Caco-2 (cell line): ENCODE measurements at regions not wholly inside any gene's neighbourhood (a gene's known extent, or its start where the extent isn't known, plus 50 kb on each side); places are given as distances from the start of the nearest gene placed in this dataset.

Experiments used
- BruUV-seq: library from RNA; stranded (reverse); fragments of 400-500 nt; replicated peaks from 2 replicates; lab custom pipeline; 2021; lab: Mats Ljungman, UMichigan
- CTCF ChIA-PET: fragments of 300-600 bp; sonication (Branson Sonifier 250); formaldehyde crosslinking; loops from one replicate; lab custom pipeline; 2022; ENCODE audit warnings: antibody characterized with exemption; lab: Charles Lee
- POLR2A ChIA-PET: fragments of 300-600 bp; sonication (Branson Sonifier 250); formaldehyde crosslinking; loops from one replicate; lab custom pipeline; 2022; ENCODE audit warnings: antibody characterized with exemption; lab: Charles Lee
- DNase-seq, 2 experiments: peaks; one replicate each; pipeline versions ENCODE4 v3.0.0 to v3.0.0-alpha.2; 2020 to 2022
- H3K27me3 ChIP-seq: replicated peaks from 2 replicates; pipeline ENCODE4 v1.6.0; 2011; ENCODE audit warnings: low read length; ENCODE audit not compliant: control insufficient read depth, insufficient read depth
- H3K36me3 ChIP-seq: 2 replicates; pipeline ENCODE4 v1.5.1; 2011; ENCODE audit warnings: low read length; ENCODE audit not compliant: control insufficient read depth, insufficient read depth
- H3K4me1 ChIP-seq: fragments of 250-450 bp; sonication (Bioruptor Pico); 2 replicates; pipeline ENCODE4 v1.5.1; 2020; ENCODE audit warnings: mild to moderate bottlenecking
- H3K4me3 ChIP-seq: 2 replicates; pipeline ENCODE4 v1.5.1; 2011; ENCODE audit warnings: low read depth, mild to moderate bottlenecking, control low read depth, low read length
- H3K9me3 ChIP-seq: fragments of 250-450 bp; sonication (Bioruptor Pico); 2 replicates; pipeline ENCODE4 v1.5.1; 2020; ENCODE audit warnings: mild to moderate bottlenecking, moderate library complexity
- H3K27ac Mint-ChIP-seq: one replicate; pipeline ENCODE4 v1.8.0; 2022; ENCODE audit warnings: mixed read lengths; ENCODE audit not compliant: unreplicated experiment
- H3K27me3 Mint-ChIP-seq: one replicate; pipeline ENCODE4 v1.8.0; 2022; ENCODE audit warnings: mixed read lengths; ENCODE audit not compliant: insufficient read depth, unreplicated experiment
- H3K36me3 Mint-ChIP-seq: one replicate; pipeline ENCODE4 v1.8.0; 2022; ENCODE audit warnings: mild to moderate bottlenecking, mixed read lengths; ENCODE audit not compliant: insufficient read depth, unreplicated experiment
- H3K4me1 Mint-ChIP-seq: one replicate; pipeline ENCODE4 v1.8.0; 2022; ENCODE audit warnings: low read depth, mixed read lengths; ENCODE audit not compliant: unreplicated experiment
- H3K4me3 Mint-ChIP-seq: one replicate; pipeline ENCODE4 v1.8.0; 2022; ENCODE audit warnings: mild to moderate bottlenecking, moderate library complexity, mixed read lengths; ENCODE audit not compliant: unreplicated experiment
- H3K9me3 Mint-ChIP-seq: one replicate; pipeline ENCODE4 v1.8.0; 2022; ENCODE audit warnings: mixed read lengths; ENCODE audit not compliant: unreplicated experiment
- intact Hi-C: fragments of 100-400 bp; cut with micrococcal nuclease; formaldehyde crosslinking; loops from one replicate; pipeline ENCODE4 v1.10.0; 2022; ENCODE audit not compliant: unreplicated experiment
- TF ChIP-seq, protein P1 (sequence below), 2 experiments: fragments of 200-600 bp in 1 of 2; IDR thresholded peaks; 1 replicate in 1 of 2; 2 replicates in 1 of 2; pipeline versions ENCODE4 v1.5.1 to v1.8.0; 2011 to 2022; ENCODE audit warnings: antibody characterized with exemption in 1 of 2, control low read depth in 1 of 2, inconsistent platforms in 1 of 2, low read depth in 1 of 2, low read length in 1 of 2, mild to moderate bottlenecking in 1 of 2, moderate library complexity in 1 of 2; ENCODE audit not compliant: insufficient read depth in 1 of 2, severe bottlenecking in 1 of 2, unreplicated experiment in 1 of 2

DNA sequence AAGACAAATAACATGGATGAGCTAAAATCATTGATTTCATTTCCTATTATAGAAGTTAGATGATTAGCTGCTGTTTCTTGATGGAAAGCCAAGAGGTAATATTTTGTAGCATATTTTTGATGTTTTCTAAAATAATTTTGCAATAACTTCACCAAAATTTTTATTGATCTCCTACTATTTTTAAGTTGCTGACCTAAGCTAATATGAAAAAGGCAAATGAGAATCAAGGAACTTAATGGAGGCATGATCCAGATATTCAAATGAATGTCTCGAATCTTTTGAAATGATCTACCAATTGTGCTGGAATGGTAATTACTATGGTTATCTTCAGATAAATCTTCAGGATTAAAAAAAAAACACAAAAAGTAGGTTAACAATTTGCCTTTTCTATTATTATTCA lies 1591.4 kb upstream of the PCDH7 start:
- no TSS peak for BruUV-seq

DNA sequence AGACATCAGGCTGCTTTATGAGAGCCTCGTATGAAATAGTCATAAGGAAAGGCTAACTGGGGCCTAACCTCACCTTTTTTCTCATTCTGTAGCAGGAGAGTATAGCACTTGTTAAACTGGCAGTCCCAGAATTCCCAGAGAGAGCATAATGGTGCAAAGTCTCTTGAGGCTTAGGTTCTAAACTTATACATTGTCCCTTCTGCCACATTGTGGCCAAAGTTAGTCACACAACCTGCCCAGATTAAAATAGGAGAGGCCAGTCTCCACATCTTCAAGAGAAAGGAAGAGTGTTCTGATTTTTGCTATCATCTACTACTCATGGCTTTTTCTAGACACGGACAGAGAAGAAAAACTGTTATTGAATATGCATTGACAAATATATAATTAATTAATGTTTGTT lies 1588.9 kb upstream of the PCDH7 start:
- Mint-ChIP-seq H3K4me3 (no peak overlapping the region), H3K27ac (no peak overlapping the region), H3K4me1 (no peaks in the 10 kb centered on the region), H3K27me3 (peaks cover 4% of the 10 kb centered on the region), H3K36me3 (no peaks in the 10 kb centered on the region), H3K9me3 (no peaks in the 10 kb centered on the region)
- TF ChIP-seq, protein P1, sequence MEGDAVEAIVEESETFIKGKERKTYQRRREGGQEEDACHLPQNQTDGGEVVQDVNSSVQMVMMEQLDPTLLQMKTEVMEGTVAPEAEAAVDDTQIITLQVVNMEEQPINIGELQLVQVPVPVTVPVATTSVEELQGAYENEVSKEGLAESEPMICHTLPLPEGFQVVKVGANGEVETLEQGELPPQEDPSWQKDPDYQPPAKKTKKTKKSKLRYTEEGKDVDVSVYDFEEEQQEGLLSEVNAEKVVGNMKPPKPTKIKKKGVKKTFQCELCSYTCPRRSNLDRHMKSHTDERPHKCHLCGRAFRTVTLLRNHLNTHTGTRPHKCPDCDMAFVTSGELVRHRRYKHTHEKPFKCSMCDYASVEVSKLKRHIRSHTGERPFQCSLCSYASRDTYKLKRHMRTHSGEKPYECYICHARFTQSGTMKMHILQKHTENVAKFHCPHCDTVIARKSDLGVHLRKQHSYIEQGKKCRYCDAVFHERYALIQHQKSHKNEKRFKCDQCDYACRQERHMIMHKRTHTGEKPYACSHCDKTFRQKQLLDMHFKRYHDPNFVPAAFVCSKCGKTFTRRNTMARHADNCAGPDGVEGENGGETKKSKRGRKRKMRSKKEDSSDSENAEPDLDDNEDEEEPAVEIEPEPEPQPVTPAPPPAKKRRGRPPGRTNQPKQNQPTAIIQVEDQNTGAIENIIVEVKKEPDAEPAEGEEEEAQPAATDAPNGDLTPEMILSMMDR (IDR thresholded peaks at IDR 0.05; ENCODE audit: insufficient read depth in 1 of 2, low read depth in 1 of 2, low read length in 1 of 2, severe bottlenecking in 1 of 2, unreplicated experiment in 1 of 2): no peak
- Histone ChIP-seq H3K27me3 (no peaks in the 10 kb centered on the region), H3K9me3 (no peaks in the 10 kb centered on the region), H3K4me1 (no peaks in the 10 kb centered on the region), H3K4me3 (no peak overlapping the region), H3K36me3 (no peaks in the 10 kb centered on the region)
- ChIA-PET CTCF (no interaction called here), POLR2A (no interaction called here)
- no peak for DNase-seq
- intact Hi-C loops: loop anchor here (1.0 to 2.0 kb wide), 2 partner anchors 51 to 906 kb away; no protein-coding TSS in a partner anchor
- no TSS peak for BruUV-seq

More for the DNA sequence above, 1591.4 kb upstream of the PCDH7 start:
- ChIA-PET POLR2A (no interaction called here), CTCF (no interaction called here)
- Mint-ChIP-seq H3K4me1 (no peaks in the 10 kb centered on the region), H3K36me3 (no peaks in the 10 kb centered on the region), H3K9me3 (no peaks in the 10 kb centered on the region), H3K27me3 (peaks cover 9% of the 10 kb centered on the region), H3K4me3 (no peak overlapping the region), H3K27ac (no peak overlapping the region)
- intact Hi-C loops: no loop called here
- no peaks in the 10 kb centered on the region for H3K36me3 ChIP-seq
- no peaks in the 10 kb centered on the region for H3K4me1 ChIP-seq
- no peaks in the 10 kb centered on the region for H3K27me3 ChIP-seq
- H3K9me3 ChIP-seq: no peaks in the 10 kb centered on the region
- TF ChIP-seq, protein P1 (IDR thresholded peaks at IDR 0.05; ENCODE audit: insufficient read depth in 1 of 2, low read depth in 1 of 2, low read length in 1 of 2, severe bottlenecking in 1 of 2, unreplicated experiment in 1 of 2): no peak
- no peak overlapping the region for H3K4me3 ChIP-seq
- DNase-seq: no peak

DNA sequence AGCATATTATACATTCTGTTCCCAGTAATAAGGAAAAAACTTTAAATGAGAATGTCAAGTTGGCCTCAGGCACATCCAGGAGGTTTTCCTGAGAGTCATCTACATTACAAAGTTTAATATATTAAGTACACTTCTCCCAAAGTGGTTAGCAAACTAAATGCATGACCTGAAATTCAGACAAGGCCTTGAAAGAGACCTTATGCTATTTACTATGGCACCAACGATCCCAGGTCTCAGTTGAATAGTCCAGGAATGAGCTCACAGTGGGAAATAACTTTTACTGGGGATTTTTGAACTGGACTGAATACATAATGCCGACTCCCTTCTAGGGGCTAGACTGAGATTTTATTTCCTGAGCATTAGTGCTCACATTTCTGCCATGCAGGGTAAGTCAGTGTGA lies 1577.5 kb upstream of the PCDH7 start:
- ChIA-PET CTCF (no interaction called here), POLR2A (no interaction called here)
- TF ChIP-seq, protein P1 (IDR thresholded peaks at IDR 0.05; ENCODE audit: insufficient read depth in 1 of 2, low read depth in 1 of 2, low read length in 1 of 2, severe bottlenecking in 1 of 2, unreplicated experiment in 1 of 2): no peak
- Histone ChIP-seq H3K4me3 (no peak overlapping the region), H3K9me3 (no peaks in the 10 kb centered on the region), H3K4me1 (no peaks in the 10 kb centered on the region), H3K27me3 (no peaks in the 10 kb centered on the region), H3K36me3 (no peaks in the 10 kb centered on the region)
- Mint-ChIP-seq H3K27ac (no peak overlapping the region), H3K4me1 (no peaks in the 10 kb centered on the region), H3K4me3 (no peak overlapping the region), H3K36me3 (no peaks in the 10 kb centered on the region), H3K9me3 (no peaks in the 10 kb centered on the region), H3K27me3 (no peaks in the 10 kb centered on the region)
- BruUV-seq: no TSS peak
- DNase-seq: no peak
- intact Hi-C loops: no loop called here
